ENCODE measurements at regions not wholly inside any gene's neighbourhood (a gene's known extent, or its start where the extent isn't known, plus 50 kb on each side); places are given as distances from the start of the nearest gene placed in this dataset.

DNA sequence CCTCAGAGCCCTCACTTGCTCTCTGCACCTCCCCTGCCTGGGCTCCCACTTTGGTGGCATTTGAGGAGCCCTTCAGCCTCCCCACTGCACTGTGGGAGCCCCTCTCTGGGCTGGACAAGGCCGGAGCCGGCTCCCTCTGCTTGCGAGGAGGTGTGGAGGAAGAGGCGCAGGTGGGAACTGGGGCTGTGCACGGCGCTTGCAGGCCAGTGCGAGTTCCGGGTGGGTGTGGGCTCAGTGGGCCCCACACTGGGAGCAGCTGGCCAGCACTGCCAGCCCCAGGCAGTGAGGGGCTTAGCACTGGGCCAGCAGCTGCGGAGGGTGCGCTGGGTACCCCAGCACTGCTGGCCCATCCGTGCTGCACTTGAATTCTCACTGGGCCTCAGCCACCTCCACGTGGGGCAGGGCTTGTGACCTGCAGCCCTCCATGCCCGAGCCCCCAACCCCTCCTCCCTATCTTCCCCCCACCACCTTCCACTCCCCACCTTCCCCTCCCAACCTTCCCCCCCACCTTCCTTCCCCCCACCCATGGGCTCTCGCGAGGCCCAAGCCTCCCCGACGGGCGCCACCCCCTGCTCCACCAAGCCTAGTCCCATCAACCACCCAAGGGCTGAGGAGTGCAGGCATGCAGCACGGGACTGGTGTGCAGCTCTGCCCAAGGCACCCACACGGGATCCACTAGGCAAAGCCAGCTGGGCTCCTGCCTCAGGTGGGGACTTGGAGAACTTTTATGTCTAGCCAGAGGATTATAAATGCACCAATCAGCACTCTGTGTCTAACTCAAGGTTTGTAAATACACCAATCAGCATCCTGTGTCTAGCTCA, 113.5 kb upstream of the BEND4 start:
- H3K4me3 ChIP-seq (ENCODE audit: low read depth, low read length) = no peak overlapping the region

DNA sequence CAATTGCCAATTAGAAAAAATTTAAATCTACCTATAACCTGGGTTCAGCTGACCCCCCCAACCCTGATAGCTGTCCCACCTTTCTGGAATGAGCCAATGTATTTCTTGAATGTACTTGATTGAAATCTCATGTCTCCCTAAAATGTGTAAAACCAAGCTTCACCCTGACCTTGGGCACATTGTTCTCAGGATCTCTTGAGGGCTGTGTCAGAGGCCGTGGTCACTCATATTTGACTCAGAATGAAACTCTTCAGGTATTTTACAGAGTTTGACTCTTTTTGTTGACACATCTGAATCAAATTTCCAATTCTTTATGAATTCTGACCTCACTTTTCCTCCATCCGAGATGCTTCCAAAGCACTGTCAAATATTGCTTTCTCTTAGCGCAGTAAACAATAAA, 115.3 kb upstream of the BEND4 start:
- no peak overlapping the region for H3K9ac ChIP-seq (ENCODE audit: low read depth, low read length)
- peaks cover 22% of the 10 kb centered on the region for H3K4me1 ChIP-seq (ENCODE audit: control insufficient read depth, insufficient read depth, low read length)
- peaks cover 19% of the 10 kb centered on the region for H3K9me3 ChIP-seq (ENCODE audit: control insufficient read depth, insufficient read depth, low read length)
- no peaks in the 10 kb centered on the region for H3K27me3 ChIP-seq (ENCODE audit: control insufficient read depth, insufficient read depth, low read length)
- H3K36me3 ChIP-seq (ENCODE audit: control insufficient read depth, insufficient read depth, low read length) = no peaks in the 10 kb centered on the region
- H3K4me3 ChIP-seq (ENCODE audit: low read depth, low read length) = no peak overlapping the region
- no peak overlapping the region for H3K27ac ChIP-seq (ENCODE audit: low read depth, low read length)

More for the DNA sequence above, 113.5 kb upstream of the BEND4 start:
- H3K36me3 ChIP-seq (ENCODE audit: control insufficient read depth, insufficient read depth, low read length) = no peaks in the 10 kb centered on the region
- H3K4me1 ChIP-seq (ENCODE audit: control insufficient read depth, insufficient read depth, low read length) = peaks cover 19% of the 10 kb centered on the region
- no peak overlapping the region for H3K27ac ChIP-seq (ENCODE audit: low read depth, low read length)
- H3K9me3 ChIP-seq (ENCODE audit: control insufficient read depth, insufficient read depth, low read length) = peaks cover 15% of the 10 kb centered on the region
- no peak overlapping the region for H3K9ac ChIP-seq (ENCODE audit: low read depth, low read length)
- no peaks in the 10 kb centered on the region for H3K27me3 ChIP-seq (ENCODE audit: control insufficient read depth, insufficient read depth, low read length)

DNA sequence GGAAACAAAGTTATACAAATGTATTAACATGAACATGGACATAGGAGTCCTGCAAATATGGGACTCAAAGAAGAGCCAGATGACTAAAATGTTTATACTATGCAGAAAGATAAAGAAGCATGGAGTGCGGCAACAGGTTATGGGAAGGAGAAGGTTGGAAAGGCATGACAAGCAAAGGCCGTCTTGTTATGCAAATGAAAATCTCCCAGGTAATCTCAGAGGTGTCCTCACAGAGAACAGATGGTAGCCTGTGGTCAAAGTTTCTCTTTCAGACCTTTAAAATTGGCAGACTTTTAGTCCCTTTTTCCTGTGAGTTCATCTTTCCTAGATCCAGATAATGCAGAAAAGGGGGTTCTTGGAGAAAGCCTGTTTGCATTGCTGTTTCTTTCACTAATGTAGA, 116.4 kb upstream of the BEND4 start:
- Histone ChIP-seq H3K36me3 (ENCODE audit: control insufficient read depth, insufficient read depth, low read length) (no peaks in the 10 kb centered on the region), H3K9me3 (ENCODE audit: control insufficient read depth, insufficient read depth, low read length) (peaks cover 19% of the 10 kb centered on the region)

DNA sequence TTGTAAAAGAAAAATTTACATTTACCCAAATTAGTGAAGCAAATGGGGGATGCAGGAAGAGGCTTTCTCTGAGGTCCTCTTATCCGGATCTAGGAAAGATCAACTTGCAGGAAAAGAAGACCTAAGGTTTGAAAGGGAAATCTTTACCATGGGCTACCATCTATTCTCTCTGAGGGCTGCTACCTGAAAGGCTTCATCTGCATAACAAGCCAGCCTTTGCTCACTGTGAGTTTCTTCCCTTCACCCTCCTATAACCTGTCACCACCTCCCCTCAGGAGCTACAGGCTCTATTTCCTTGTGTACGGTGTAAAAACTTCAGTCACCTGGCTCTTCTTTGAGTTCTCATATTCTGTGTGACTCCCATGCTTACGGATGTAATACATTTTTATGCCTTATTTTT, 118.6 kb upstream of the BEND4 start:
- Histone ChIP-seq H3K4me3 (ENCODE audit: low read depth, low read length) (no peak overlapping the region), H3K27me3 (ENCODE audit: control insufficient read depth, insufficient read depth, low read length) (no peaks in the 10 kb centered on the region), H3K27ac (ENCODE audit: low read depth, low read length) (peak overlapping the region; percentile 73), H3K9me3 (ENCODE audit: control insufficient read depth, insufficient read depth, low read length) (peaks cover 8% of the 10 kb centered on the region; the same call in 1 of the 2 replicates), H3K9ac (ENCODE audit: low read depth, low read length) (no peak overlapping the region), H3K4me1 (ENCODE audit: control insufficient read depth, insufficient read depth, low read length) (peaks cover 19% of the 10 kb centered on the region), H3K36me3 (ENCODE audit: control insufficient read depth, insufficient read depth, low read length) (no peaks in the 10 kb centered on the region)

More for the DNA sequence above, 116.4 kb upstream of the BEND4 start:
- Histone ChIP-seq H3K4me3 (ENCODE audit: low read depth, low read length) (no peak overlapping the region), H3K4me1 (ENCODE audit: control insufficient read depth, insufficient read depth, low read length) (peaks cover 19% of the 10 kb centered on the region), H3K27ac (ENCODE audit: low read depth, low read length) (peak overlapping the region; percentile 76), H3K27me3 (ENCODE audit: control insufficient read depth, insufficient read depth, low read length) (no peaks in the 10 kb centered on the region), H3K9ac (ENCODE audit: low read depth, low read length) (no peak overlapping the region)

DNA sequence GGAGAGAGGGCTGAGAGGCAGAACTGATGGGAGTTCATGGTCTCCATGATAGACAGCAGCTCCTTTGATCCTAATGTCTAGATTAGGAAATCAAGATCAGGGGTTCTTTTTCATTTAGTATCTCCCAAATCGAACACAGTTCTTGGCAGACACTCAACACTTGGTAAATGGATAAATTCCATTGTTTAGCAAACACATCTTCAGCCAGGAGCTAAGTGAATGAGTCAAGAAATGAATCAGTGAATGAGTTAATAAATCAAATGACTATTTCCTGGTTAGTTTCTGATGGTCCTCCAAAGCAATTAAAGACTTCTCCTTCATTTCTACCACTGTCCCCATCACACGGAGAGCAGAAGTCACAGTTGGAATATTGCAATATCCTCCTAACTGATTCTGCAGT, 120.0 kb upstream of the SHISA3 start:
- Histone ChIP-seq H3K27ac (ENCODE audit: low read depth, low read length) (no peak overlapping the region), H3K36me3 (ENCODE audit: control insufficient read depth, insufficient read depth, low read length) (no peaks in the 10 kb centered on the region), H3K9me3 (ENCODE audit: control insufficient read depth, insufficient read depth, low read length) (0 out of 2 replicates have a peak, but pooled peaks cover under 1% of the 10 kb centered on the region), H3K9ac (ENCODE audit: low read depth, low read length) (no peak overlapping the region), H3K27me3 (ENCODE audit: control insufficient read depth, insufficient read depth, low read length) (no peaks in the 10 kb centered on the region), H3K4me1 (ENCODE audit: control insufficient read depth, insufficient read depth, low read length) (peaks cover 11% of the 10 kb centered on the region), H3K4me3 (ENCODE audit: low read depth, low read length) (no peak overlapping the region)

DNA sequence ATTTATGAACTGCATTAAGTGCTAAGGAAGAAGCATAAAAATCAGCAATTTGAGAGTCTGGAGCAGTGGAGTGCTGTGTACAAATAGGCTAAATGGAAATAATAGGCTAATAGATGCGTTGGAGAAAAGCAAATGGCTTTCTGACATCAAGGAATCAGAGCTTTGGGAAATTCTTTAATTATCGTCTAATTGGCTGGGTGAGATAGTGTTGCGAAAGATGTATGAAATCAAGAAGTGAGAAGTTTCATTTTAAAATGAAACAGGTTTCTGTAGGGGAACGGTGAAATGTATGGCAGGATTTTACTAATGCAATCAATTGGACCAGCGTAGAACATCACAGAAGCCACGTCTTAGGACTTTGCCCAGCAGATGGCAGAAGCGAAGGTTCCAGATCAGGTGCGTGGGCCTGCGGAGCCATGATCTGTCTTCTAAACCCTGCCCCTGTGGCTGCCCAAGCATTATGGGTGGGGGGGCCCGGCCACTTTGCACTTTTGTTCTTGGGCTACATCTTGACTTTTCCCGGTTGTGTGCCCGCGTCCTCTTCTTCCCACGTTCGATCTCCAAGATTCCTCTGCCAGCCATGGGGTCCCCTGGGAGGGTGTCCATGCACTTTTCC, 118.5 kb upstream of the SHISA3 start:
- Histone ChIP-seq H3K27me3 (ENCODE audit: control insufficient read depth, insufficient read depth, low read length) (no peaks in the 10 kb centered on the region), H3K4me1 (ENCODE audit: control insufficient read depth, insufficient read depth, low read length) (peaks cover 15% of the 10 kb centered on the region), H3K27ac (ENCODE audit: low read depth, low read length) (no peak overlapping the region)

DNA sequence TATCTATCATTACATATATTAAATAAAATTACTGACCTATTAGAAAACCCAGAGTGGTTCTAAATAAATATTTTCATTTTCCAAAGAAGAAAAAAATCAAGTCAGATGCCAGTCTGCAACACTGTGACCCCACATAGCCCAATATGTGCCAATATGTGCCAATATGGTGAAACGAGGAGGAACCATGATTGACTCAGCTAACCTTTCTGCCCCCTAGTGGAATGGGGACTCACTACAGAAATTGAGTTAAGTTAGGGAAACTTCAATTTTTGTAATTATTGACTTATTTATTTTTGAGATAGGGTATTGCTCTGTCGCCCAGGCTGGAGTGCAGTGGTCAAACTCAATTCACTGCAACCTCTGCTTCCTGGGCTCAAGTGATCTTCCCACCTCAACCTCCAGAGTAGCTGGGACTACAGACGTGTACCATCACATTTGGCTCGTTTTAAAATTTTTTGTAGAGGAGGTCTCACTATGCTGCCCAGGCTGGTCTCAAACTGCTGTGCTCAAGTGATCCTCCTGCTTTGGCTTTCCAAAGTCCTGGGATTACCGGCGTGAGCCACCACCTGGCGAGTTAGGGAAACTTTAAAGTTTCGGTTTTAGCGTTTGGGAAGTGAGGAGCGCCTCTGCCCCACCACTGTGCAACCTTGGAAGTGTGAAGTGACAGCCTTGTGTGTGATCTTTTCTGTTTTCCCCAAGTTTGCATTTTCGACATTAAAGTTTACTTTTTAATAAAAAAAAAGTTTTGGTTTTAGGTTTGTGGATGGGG, 116.8 kb upstream of the SHISA3 start:
- H3K9ac ChIP-seq (ENCODE audit: low read depth, low read length) = no peak overlapping the region

More for the DNA sequence above, 118.5 kb upstream of the SHISA3 start:
- no peaks in the 10 kb centered on the region for H3K9me3 ChIP-seq (ENCODE audit: control insufficient read depth, insufficient read depth, low read length)
- H3K9ac ChIP-seq (ENCODE audit: low read depth, low read length) = no peak overlapping the region
- no peak overlapping the region for H3K4me3 ChIP-seq (ENCODE audit: low read depth, low read length)
- no peaks in the 10 kb centered on the region for H3K36me3 ChIP-seq (ENCODE audit: control insufficient read depth, insufficient read depth, low read length)

DNA sequence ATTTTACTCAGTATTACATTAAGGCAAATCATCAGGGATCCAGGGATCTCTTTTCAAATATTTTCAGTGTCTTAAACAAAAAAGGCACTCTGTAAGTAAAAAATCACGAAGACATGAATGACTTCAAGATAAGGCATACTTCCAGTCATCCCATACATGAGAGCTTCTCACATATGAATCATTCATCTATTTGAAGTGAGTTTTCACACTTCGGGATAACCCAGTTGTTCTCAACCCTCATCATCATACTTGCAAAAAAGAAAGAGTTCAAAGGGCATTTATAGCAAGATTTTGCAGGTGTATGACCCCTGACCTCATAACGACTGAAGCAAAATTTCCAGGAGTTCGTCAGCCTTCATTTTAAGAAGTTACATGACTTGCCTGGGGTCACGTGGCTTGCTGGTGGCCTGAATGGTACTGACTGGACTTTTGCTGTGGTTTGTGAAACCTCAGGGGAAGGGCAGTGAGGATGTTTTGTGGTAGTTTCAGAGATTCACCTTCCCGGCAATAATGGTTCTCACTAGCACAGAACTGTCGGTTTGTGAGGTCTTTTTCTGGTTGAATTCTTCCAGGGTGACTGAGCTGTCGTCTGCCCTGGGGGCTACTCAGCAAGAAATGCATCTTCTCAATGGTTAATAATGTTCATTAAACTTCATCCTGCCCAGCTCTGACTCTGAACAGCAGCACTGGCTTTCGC, 115.8 kb upstream of the SHISA3 start:
- Histone ChIP-seq H3K4me3 (ENCODE audit: low read depth, low read length) (no peak overlapping the region), H3K9ac (ENCODE audit: low read depth, low read length) (no peak overlapping the region), H3K36me3 (ENCODE audit: control insufficient read depth, insufficient read depth, low read length) (no peaks in the 10 kb centered on the region), H3K4me1 (ENCODE audit: control insufficient read depth, insufficient read depth, low read length) (peaks cover 15% of the 10 kb centered on the region), H3K9me3 (ENCODE audit: control insufficient read depth, insufficient read depth, low read length) (no peaks in the 10 kb centered on the region), H3K27me3 (ENCODE audit: control insufficient read depth, insufficient read depth, low read length) (no peaks in the 10 kb centered on the region), H3K27ac (ENCODE audit: low read depth, low read length) (no peak overlapping the region)

More for the DNA sequence above, 116.8 kb upstream of the SHISA3 start:
- Histone ChIP-seq H3K27me3 (ENCODE audit: control insufficient read depth, insufficient read depth, low read length) (no peaks in the 10 kb centered on the region), H3K4me3 (ENCODE audit: low read depth, low read length) (no peak overlapping the region), H3K36me3 (ENCODE audit: control insufficient read depth, insufficient read depth, low read length) (no peaks in the 10 kb centered on the region), H3K9me3 (ENCODE audit: control insufficient read depth, insufficient read depth, low read length) (no peaks in the 10 kb centered on the region), H3K4me1 (ENCODE audit: control insufficient read depth, insufficient read depth, low read length) (peaks cover 15% of the 10 kb centered on the region), H3K27ac (ENCODE audit: low read depth, low read length) (no peak overlapping the region)

DNA sequence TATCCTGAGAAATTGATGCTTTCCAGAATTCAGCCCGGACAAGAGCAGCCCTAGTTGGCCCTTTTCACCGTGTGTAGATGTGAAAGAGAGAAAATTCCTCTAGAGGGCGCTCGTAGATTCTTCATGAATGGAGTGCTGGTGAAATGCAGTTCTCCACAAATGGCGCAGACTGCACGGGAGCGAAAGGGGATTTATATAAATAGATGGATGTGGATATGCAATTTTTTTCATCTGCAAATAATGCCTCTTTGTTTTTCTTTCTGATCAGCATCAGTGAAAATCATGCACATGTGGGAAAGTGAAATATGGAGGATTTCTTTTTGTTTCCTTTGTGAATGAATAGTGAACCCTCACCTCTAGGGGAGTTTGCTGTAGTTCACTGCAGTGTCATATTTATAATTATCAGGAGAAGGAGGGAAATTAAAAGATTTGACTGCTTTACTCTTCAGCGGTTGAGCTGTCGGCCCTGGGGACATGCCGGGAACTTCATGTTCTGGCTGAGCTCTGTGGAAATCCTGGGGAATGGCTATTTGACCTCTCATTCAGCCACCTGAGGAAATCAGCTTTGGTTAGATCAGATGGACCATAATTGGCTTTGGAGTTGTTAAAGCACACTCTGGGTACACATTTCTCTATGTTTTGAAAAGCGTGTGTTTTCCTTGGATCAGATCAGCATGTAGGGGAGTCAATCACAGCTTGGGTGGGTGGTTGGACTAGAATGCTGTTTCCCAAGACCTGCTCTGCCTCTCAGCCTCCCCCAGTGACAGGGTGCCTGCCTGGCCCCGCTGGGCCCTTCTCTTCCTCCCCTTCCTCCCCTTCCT, 115.0 kb upstream of the SHISA3 start:
- H3K27me3 ChIP-seq (ENCODE audit: control insufficient read depth, insufficient read depth, low read length) = no peaks in the 10 kb centered on the region
- H3K4me3 ChIP-seq (ENCODE audit: low read depth, low read length) = no peak overlapping the region
- H3K9me3 ChIP-seq (ENCODE audit: control insufficient read depth, insufficient read depth, low read length) = no peaks in the 10 kb centered on the region
- no peaks in the 10 kb centered on the region for H3K36me3 ChIP-seq (ENCODE audit: control insufficient read depth, insufficient read depth, low read length)
- H3K4me1 ChIP-seq (ENCODE audit: control insufficient read depth, insufficient read depth, low read length) = peaks cover 15% of the 10 kb centered on the region
- H3K9ac ChIP-seq (ENCODE audit: low read depth, low read length) = no peak overlapping the region
- no peak overlapping the region for H3K27ac ChIP-seq (ENCODE audit: low read depth, low read length)

DNA sequence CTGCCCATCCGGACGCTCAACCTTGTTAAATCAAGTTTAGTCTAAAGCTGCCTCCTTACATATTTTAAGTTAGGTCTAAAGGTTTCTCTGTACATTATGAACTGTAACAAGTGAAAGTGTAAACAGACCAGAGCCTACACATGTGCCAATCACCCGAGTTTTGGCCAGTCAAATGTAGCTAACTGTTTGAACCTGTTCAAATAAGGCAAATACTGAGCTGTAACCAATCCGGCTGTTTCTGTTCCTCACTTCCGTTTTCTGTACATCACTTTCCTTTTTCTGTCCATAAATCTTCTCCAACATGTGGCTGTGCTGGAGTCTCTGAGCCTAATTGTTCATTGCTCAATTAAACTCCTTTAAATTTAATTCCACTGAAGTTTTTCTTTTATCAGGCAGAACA, 113.3 kb upstream of the SHISA3 start:
- no peaks in the 10 kb centered on the region for H3K36me3 ChIP-seq (ENCODE audit: control insufficient read depth, insufficient read depth, low read length)

More for the DNA sequence above, 113.3 kb upstream of the SHISA3 start:
- Histone ChIP-seq H3K4me3 (ENCODE audit: low read depth, low read length) (no peak overlapping the region), H3K9ac (ENCODE audit: low read depth, low read length) (no peak overlapping the region), H3K27me3 (ENCODE audit: control insufficient read depth, insufficient read depth, low read length) (no peaks in the 10 kb centered on the region), H3K4me1 (ENCODE audit: control insufficient read depth, insufficient read depth, low read length) (peaks cover 15% of the 10 kb centered on the region), H3K27ac (ENCODE audit: low read depth, low read length) (no peak overlapping the region), H3K9me3 (ENCODE audit: control insufficient read depth, insufficient read depth, low read length) (no peaks in the 10 kb centered on the region)

Data from HUES48 (cell line).